A172 (cell line): ENCODE measurements at regions not wholly inside any gene's neighbourhood (a gene's known extent, or its start where the extent isn't known, plus 50 kb on each side); places are given as distances from the start of the nearest gene placed in this dataset.

Experiments used
- DNase-seq: peaks from one replicate; pipeline ENCODE4 v3.0.0-alpha.2; 2015; ENCODE audit warnings: low spot score

- no peak for DNase-seq
Observed at GRCh38 chr13:104251931-104252330, 1185.7 kb upstream of the SLC10A2 start.

- DNase-seq: no peak
Observed at GRCh38 chr13:104246955-104247354, 1180.7 kb upstream of the SLC10A2 start.

DNA sequence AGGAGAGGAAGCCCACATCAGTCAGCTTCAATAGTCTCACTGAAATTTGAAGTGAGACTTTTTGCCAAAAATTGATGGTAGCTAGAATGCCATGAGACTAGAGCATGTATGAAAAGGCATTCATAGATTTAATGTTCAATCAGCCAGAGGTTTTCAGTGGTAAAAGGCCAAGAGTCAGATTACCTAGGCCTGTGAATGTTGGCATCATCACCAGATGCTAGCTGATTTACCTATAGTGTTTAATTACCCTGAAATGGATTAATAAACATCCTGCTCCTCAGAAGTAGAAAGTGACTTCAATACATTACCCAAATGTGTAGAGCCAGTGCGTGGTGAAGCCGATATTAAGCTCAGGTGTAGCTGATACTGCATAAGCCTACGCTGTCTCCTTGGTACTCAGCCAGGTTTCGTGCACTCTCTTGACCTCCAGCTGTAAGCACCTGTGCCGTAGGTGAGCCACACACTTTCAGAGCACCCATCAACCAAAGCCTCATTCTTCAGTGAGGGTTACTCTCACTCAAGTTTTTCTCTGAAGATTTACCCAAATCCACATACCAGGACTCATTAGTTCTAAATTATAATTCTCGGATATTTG lies 1140.3 kb upstream of the SLC10A2 start:
- DNase-seq: no peak

- DNase-seq: no peak
Observed at GRCh38 chr13:104204177-104204576, 1138.0 kb upstream of the SLC10A2 start.

DNA sequence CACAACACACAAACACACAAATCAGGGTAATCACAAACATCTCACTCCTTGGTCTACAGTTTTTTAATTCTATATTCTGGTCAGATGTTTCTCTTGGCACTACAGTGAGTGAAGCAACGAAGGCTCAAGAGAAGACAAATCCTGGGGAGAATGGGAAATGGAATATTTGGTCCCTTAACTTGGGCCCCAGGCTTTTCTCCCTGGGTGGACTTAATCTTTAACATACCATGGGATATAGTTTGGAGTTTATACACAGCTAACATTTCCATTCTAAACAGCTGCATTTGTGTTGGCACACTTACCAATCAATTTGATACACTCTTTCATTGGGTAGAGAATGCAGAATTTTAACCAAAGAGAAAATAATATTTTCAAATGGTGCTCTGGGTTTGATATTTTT lies 1132.6 kb upstream of the SLC10A2 start:
- no peak for DNase-seq

- DNase-seq: no peak
Observed at GRCh38 chr13:104196611-104197010, 1130.4 kb upstream of the SLC10A2 start.

GRCh38 chr13:104181526-104182231 lies 1115.5 kb upstream of the SLC10A2 start:
- no peak for DNase-seq

DNA sequence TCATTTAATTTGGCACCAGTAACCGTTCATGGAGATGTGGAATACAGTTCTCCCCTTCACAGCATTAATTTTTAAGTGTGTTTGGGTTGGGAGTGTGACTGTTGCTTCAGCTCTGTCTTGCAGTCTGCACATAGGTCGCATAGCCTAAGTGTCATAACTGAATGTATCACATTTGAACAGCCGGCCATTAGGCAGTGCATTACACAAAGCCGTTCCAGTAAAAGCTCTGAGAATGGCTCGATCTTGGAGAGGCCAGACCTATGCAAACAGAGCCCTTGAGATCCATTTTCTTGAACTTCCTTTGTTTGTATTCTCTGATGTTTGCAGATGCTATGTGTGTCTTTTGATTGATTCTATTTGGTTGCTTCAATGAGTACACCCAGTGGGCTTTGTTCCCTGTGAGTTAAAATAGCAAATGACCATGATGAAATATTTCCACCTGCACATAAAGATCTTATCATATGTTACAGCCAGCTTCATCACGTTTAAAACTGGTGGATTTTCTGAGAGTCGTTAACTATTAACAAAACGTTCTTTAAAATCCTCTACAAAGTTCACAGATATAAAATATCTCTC lies 1104.9 kb upstream of the SLC10A2 start:
- DNase-seq: no peak

- no peak for DNase-seq
Observed at GRCh38 chr13:104163866-104164630, 1097.8 kb upstream of the SLC10A2 start.

DNA sequence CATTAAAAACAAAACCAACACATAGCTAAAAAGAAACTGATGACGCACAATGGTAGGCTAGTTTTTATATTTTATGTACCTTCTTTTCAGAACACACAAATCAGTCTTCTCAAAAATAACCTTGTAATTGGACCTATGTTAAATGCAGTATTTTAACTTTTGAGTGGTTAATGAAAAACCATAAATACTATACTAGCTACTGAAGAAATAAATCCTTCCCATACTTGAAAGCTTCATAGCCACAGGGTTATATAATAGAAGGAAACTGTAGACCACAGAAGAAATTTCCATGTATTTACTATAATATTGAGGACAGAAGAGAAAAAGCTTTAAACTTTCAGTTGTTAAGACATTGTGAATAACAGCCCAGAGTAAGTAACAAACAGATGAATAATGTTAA lies 1094.3 kb upstream of the SLC10A2 start:
- no peak for DNase-seq

- no peak for DNase-seq
Observed at GRCh38 chr13:104143760-104144416, 1077.7 kb upstream of the SLC10A2 start.

DNA sequence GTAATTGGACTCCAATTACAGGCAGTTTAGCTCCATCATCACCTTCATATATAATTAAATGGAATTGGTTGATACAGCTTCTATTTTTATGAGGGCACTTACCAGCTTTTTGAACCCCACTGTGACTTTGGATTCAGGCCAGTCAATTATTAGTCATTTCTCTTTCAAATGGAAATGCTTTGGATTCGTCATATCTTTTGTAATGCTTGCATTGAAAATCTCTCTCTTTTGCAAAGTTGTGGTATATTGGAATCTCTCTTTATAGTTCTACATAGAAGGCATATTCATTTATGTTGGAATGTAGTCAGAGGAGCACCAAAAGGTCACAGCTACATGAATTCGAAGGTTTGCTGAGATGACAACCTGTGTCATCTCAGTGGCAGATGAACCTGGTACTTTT lies 1074.3 kb upstream of the SLC10A2 start:
- peak; percentile 10 for DNase-seq

- DNase-seq: no peak
Observed at GRCh38 chr13:104137416-104137815, 1071.2 kb upstream of the SLC10A2 start.

DNA sequence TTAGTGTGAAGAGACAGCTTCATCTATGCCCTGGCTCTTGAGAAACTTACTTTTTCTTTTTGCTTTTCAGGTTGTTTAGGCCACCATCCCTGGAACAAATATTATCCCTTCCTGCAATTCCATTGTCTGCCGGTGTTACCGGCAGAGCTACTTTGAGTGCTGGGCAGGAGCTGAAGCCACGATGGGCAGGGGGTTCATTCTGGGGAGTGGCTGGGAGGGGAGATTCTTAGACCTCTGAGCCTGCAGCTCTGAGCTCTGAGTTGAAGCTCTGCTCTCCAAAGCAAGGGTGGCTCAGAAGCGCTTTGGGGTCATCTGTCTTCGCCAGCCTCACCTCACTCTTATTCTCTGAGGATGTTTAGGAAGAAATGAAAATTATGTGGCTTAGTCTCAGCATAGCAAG lies 1066.6 kb upstream of the SLC10A2 start:
- no peak for DNase-seq

DNA sequence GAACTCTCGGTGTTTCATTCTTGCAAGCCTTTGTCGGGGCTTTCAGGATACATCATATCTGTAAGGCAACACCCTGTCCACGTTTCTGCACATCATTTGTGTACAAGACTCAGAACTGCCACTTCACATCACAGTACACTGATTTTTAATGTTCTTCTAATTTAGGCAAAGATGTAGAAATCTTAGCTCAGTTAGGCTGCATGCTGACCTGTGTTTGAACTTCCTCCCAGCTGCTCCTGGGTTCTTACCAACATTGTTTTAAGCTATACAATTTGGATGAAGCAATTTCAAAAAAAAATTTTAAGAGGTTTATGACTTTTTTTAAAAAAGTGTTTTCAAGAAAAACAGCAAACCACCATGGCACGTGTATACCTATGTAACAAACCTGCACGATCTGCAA lies 1047.9 kb upstream of the SLC10A2 start:
- DNase-seq: no peak

DNA sequence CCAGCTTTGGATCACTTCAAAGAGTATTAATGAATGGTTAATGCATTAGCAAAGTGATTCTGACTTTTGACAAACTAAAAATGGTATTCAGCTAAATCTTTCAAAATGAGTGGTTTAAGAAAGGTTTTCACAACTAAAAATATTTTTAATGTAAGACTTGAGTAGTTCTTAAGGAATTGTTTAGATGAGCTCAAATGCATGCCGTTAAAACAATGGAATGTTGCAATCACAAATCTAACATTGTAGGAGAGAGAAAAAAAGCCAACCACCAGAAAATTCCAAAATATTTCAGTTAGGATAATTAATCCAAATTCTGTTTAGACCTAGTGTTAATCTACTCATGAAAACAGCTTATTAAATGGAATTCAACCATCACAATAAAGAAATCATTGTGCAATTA lies 1044.8 kb upstream of the SLC10A2 start:
- DNase-seq: no peak

- no peak for DNase-seq
Observed at GRCh38 chr13:104106705-104107393, 1040.6 kb upstream of the SLC10A2 start.

GRCh38 chr13:104105418-104106355 lies 1039.5 kb upstream of the SLC10A2 start:
- DNase-seq: no peak

DNA sequence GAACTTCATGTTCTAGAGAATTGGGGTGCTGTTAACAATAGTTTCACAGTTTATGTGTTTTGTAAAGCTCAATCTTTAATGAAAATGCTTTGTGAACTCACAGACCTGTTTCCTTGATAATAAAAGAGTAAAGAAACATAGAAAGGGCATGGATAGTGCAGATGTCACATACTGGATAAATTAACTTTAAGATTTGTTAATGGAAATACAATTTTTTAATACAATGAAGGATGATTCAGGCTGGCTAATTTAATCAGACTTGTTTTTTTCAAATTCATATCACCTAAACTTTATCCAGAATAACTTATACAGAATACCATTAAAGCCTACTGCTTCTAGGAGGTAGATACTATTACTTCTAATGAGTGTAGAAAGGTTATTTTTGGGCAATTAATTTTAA lies 1033.5 kb upstream of the SLC10A2 start:
- no peak for DNase-seq

DNA sequence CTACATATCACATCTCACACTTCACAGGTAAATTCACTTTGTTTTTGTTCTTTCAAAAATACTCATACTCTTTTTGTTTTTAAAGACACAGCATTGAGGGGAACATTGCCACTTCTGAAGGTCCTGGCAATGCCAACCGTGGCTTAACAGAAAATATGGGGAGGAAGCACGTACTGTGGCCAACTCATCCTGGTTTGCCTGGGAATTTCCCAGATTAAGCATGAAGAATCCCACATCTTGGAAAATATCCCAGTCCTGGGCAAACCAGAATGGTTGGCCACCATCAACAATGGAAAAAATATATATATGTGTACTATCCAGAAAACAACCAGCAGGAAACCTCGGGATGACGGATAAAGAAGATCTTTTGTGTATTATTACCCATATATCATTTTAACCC lies 1032.2 kb upstream of the SLC10A2 start:
- DNase-seq: peak; percentile 13
